ENCODE measurements at regions not wholly inside any gene's neighbourhood (a gene's known extent, or its start where the extent isn't known, plus 50 kb on each side); places are given as distances from the start of the nearest gene placed in this dataset.

GRCh38 chr13:40137400-40137799 is 481.9 kb downstream of the COG6 start:
- Mint-ChIP-seq H3K4me3 (no peak overlapping the region), H3K4me1 (peaks cover 5% of the 10 kb centered on the region; the same call in 1 of the 3 replicates), H3K9me3 (no peaks in the 10 kb centered on the region), H3K27ac (no peak overlapping the region), H3K36me3 (ENCODE audit: low read depth) (no peaks in the 10 kb centered on the region), H3K27me3 (ENCODE audit: insufficient read depth, low read depth, poor library complexity) (no peaks in the 10 kb centered on the region)
- H3F3A ChIP-seq (replicated peaks; ENCODE audit: low read depth): no peaks in the 10 kb centered on the region
- no peak overlapping the region for H3K27ac ChIP-seq (ENCODE audit: low read depth)
- ATAC-seq: no peak
- no peaks in the 10 kb centered on the region for H3K4me1 ChIP-seq (ENCODE audit: insufficient read depth)
- H3K9me2 ChIP-seq (ENCODE audit: insufficient read depth): peaks cover 21% of the 10 kb centered on the region
- H3K4me3 ChIP-seq: no peak overlapping the region
- TF ChIP-seq EZH2 (IDR thresholded peaks at IDR 0.05; ENCODE audit: low read depth, unreplicated experiment) (no peak), ZNF114 (CRISPR knock-in tag; IDR thresholded peaks at IDR 0.05) (no peak), ZNF331 (CRISPR knock-in tag; IDR thresholded peaks at IDR 0.05; ENCODE audit: low read depth) (no peak), ZNF462 (CRISPR knock-in tag; IDR thresholded peaks at IDR 0.05) (no peak), EZH2phosphoT487 (IDR thresholded peaks at IDR 0.05; ENCODE audit: unreplicated experiment) (no peak), STAT1 (IDR thresholded peaks at IDR 0.05; ENCODE audit: unreplicated experiment) (no peak), JUNB (IDR thresholded peaks at IDR 0.05; ENCODE audit: unreplicated experiment) (no peak), REST (IDR thresholded peaks at IDR 0.05; ENCODE audit: unreplicated experiment) (no peak), CREB1 (CRISPR knock-in tag; IDR thresholded peaks at IDR 0.05; ENCODE audit: low read depth) (no peak), NANOG (IDR thresholded peaks at IDR 0.05; ENCODE audit: borderline replicate concordance) (no peak), POLR2AphosphoS5 (IDR thresholded peaks at IDR 0.05; ENCODE audit: low read depth) (no peak)
- TF ChIP-seq, protein P1, sequence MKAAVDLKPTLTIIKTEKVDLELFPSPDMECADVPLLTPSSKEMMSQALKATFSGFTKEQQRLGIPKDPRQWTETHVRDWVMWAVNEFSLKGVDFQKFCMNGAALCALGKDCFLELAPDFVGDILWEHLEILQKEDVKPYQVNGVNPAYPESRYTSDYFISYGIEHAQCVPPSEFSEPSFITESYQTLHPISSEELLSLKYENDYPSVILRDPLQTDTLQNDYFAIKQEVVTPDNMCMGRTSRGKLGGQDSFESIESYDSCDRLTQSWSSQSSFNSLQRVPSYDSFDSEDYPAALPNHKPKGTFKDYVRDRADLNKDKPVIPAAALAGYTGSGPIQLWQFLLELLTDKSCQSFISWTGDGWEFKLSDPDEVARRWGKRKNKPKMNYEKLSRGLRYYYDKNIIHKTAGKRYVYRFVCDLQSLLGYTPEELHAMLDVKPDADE (IDR thresholded peaks at IDR 0.05): no peak
- TF ChIP-seq, protein P2, sequence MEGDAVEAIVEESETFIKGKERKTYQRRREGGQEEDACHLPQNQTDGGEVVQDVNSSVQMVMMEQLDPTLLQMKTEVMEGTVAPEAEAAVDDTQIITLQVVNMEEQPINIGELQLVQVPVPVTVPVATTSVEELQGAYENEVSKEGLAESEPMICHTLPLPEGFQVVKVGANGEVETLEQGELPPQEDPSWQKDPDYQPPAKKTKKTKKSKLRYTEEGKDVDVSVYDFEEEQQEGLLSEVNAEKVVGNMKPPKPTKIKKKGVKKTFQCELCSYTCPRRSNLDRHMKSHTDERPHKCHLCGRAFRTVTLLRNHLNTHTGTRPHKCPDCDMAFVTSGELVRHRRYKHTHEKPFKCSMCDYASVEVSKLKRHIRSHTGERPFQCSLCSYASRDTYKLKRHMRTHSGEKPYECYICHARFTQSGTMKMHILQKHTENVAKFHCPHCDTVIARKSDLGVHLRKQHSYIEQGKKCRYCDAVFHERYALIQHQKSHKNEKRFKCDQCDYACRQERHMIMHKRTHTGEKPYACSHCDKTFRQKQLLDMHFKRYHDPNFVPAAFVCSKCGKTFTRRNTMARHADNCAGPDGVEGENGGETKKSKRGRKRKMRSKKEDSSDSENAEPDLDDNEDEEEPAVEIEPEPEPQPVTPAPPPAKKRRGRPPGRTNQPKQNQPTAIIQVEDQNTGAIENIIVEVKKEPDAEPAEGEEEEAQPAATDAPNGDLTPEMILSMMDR (conservative IDR thresholded peaks at IDR 0.05; ENCODE audit: low read depth in 2 of 2): no peak
- H4K20me1 ChIP-seq (replicated peaks; ENCODE audit: insufficient read depth): no peaks in the 10 kb centered on the region
- no peaks in the 10 kb centered on the region for H3K36me3 ChIP-seq (ENCODE audit: insufficient read depth)
- no peak overlapping the region for H2AFZ ChIP-seq
- no peak for DNase-seq (ENCODE audit: low spot score)
- H3K27me3 ChIP-seq (ENCODE audit: insufficient read depth): no peaks in the 10 kb centered on the region
- no peaks in the 10 kb centered on the region for H3K79me2 ChIP-seq (replicated peaks; ENCODE audit: insufficient read depth)
- no peak overlapping the region for H3K4me2 ChIP-seq

All from GM23338 (cell line).